HUES48 (cell line): ENCODE measurements at regions not wholly inside any gene's neighbourhood (a gene's known extent, or its start where the extent isn't known, plus 50 kb on each side); places are given as distances from the start of the nearest gene placed in this dataset.
"Not testable (repeated sequence)": the region's sequence is repeated elsewhere in the genome, so short reads cannot be mapped to it uniquely, and the experiment has no call there.

Experiments used
- H3K27ac ChIP-seq: one replicate; pipeline ENCODE4 v1.7.0; 2013; ENCODE audit warnings: low read depth, low read length, inconsistent platforms
- H3K27me3 ChIP-seq: 2 replicates; pipeline ENCODE4 v1.6.1; 2013; ENCODE audit warnings: mild to moderate bottlenecking, low read length; ENCODE audit not compliant: control insufficient read depth, insufficient read depth
- H3K36me3 ChIP-seq: 2 replicates; pipeline ENCODE4 v1.6.1; 2013; ENCODE audit warnings: low read length; ENCODE audit not compliant: control insufficient read depth, insufficient read depth
- H3K4me1 ChIP-seq: 2 replicates; pipeline ENCODE4 v1.6.1; 2013; ENCODE audit warnings: mild to moderate bottlenecking, low read length; ENCODE audit not compliant: control insufficient read depth, insufficient read depth
- H3K4me3 ChIP-seq: 2 replicates; pipeline ENCODE4 v1.5.1; 2013; ENCODE audit warnings: mild to moderate bottlenecking, low read depth, low read length
- H3K9ac ChIP-seq: 2 replicates; pipeline ENCODE4 v1.6.1; 2013; ENCODE audit warnings: mild to moderate bottlenecking, low read depth, low read length, moderate library complexity
- H3K9me3 ChIP-seq: 2 replicates; pipeline ENCODE4 v1.6.1; 2013; ENCODE audit warnings: low read length; ENCODE audit not compliant: control insufficient read depth, insufficient read depth

DNA sequence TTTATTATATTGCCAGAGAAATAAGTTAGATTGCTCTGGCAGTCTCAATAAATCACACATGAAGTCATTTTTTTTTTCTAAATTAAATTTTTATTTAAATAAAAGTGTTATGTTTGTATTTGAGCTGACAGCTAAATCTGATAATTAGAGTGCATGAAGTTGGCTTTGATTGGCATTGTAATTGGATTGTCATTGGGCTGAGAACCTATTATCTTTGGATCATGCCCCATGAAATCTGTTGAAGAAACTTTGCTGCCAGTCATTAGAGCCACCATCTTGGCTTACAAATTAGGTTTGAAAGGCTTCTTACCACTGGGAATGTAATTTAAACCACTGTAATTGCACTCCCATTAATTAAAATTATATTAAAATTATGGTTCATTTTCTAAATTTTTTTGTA is 507.9 kb upstream of the FANCL start:
- H3K9ac ChIP-seq: no peak overlapping the region
- H3K4me3 ChIP-seq: no peak overlapping the region
- H3K4me1 ChIP-seq: peaks cover 4% of the 10 kb centered on the region; the same call in 1 of the 2 replicates
- no peaks in the 10 kb centered on the region for H3K27me3 ChIP-seq
- H3K9me3 ChIP-seq: peaks cover 4% of the 10 kb centered on the region; the same call in 1 of the 2 replicates
- no peak overlapping the region for H3K27ac ChIP-seq
- no peaks in the 10 kb centered on the region for H3K36me3 ChIP-seq

GRCh38 chr2:58745334-58745733 is 504.2 kb upstream of the FANCL start:
- not testable (repeated sequence) for H3K27ac ChIP-seq, H3K27me3 ChIP-seq, H3K4me3 ChIP-seq, H3K4me1 ChIP-seq, H3K9ac ChIP-seq, H3K36me3 ChIP-seq, H3K9me3 ChIP-seq

DNA sequence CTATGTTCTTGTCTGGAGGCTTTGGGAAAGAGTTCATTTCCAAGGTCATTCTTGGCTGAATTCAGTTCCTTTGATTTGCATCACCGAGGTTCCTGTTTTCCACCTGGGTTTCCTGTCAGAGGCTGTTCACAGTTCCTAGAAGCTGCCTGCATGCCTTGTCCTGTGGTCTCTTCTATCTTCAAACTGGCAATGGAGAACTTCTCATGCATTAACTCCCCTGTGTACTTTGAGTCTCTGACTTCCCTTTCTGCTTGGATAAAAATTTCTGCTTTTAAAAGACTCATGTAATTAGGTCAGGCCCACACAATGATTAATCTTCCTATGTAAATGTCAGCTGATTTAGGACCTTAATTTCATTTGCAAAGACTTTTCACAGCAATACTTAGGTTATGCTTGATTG is 499.3 kb upstream of the FANCL start:
- H3K9me3 ChIP-seq: no peaks in the 10 kb centered on the region
- H3K27me3 ChIP-seq: no peaks in the 10 kb centered on the region
- H3K4me3 ChIP-seq: no peak overlapping the region
- H3K27ac ChIP-seq: no peak overlapping the region
- H3K4me1 ChIP-seq: no peaks in the 10 kb centered on the region
- H3K36me3 ChIP-seq: no peaks in the 10 kb centered on the region
- H3K9ac ChIP-seq: no peak overlapping the region

- no peak overlapping the region for H3K27ac ChIP-seq
- H3K9me3 ChIP-seq: no peaks in the 10 kb centered on the region
- H3K4me1 ChIP-seq: no peaks in the 10 kb centered on the region
- no peak overlapping the region for H3K4me3 ChIP-seq
- H3K36me3 ChIP-seq: no peaks in the 10 kb centered on the region
- H3K27me3 ChIP-seq: no peaks in the 10 kb centered on the region
- no peak overlapping the region for H3K9ac ChIP-seq
These were observed 497.9 kb upstream of the FANCL start for GRCh38 chr2:58739033-58739432.

GRCh38 chr2:58734365-58734764 is 493.2 kb upstream of the FANCL start:
- Histone ChIP-seq H3K4me3 (no peak overlapping the region), H3K27ac (no peak overlapping the region), H3K9ac (no peak overlapping the region), H3K4me1 (peaks cover 14% of the 10 kb centered on the region), H3K27me3 (no peaks in the 10 kb centered on the region), H3K9me3 (no peaks in the 10 kb centered on the region), H3K36me3 (no peaks in the 10 kb centered on the region)

DNA sequence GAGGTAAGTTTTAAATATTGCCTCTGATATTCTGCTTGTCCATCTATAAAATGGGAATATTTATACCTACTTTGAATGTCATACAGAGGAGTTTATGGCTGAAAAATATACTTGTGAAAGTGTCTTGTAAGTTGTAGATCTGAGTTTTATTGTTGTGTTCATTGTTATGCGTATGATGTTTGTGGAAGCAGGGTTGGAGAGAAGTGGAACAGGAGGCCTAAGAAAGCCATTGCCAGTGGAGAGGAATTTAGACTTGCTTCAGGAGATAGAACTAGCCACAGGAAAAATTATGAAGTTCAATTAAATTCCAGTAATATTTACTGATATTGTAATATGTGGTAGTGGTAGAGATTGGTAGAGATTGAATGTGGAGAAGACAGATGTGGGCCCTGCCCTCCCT is 491.9 kb upstream of the FANCL start:
- no peaks in the 10 kb centered on the region for H3K36me3 ChIP-seq
- H3K9me3 ChIP-seq: no peaks in the 10 kb centered on the region
- no peak overlapping the region for H3K4me3 ChIP-seq
- no peak overlapping the region for H3K27ac ChIP-seq
- no peak overlapping the region for H3K9ac ChIP-seq
- H3K27me3 ChIP-seq: no peaks in the 10 kb centered on the region
- H3K4me1 ChIP-seq: peaks cover 14% of the 10 kb centered on the region

DNA sequence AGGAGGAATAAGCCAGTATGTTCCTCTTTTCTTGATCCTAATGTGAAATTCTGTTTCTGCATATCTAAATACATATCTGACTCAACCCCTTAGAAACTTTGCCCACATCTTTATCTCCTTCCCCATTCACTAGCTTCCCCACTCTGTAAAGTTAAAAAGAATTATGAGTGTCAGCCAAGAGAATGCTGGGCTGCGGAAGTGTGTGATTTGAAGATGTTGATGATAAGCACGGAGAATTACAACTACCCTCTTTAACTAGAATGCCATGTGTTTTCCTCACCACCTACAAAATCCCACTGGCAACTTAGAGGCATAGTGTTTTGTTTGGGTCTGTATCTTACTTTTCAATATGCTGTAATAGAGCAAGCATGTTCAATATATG is 490.4 kb upstream of the FANCL start:
- no peak overlapping the region for H3K27ac ChIP-seq
- no peaks in the 10 kb centered on the region for H3K36me3 ChIP-seq
- H3K4me3 ChIP-seq: no peak overlapping the region
- H3K27me3 ChIP-seq: no peaks in the 10 kb centered on the region
- no peak overlapping the region for H3K9ac ChIP-seq
- peaks cover 14% of the 10 kb centered on the region for H3K4me1 ChIP-seq
- H3K9me3 ChIP-seq: no peaks in the 10 kb centered on the region

DNA sequence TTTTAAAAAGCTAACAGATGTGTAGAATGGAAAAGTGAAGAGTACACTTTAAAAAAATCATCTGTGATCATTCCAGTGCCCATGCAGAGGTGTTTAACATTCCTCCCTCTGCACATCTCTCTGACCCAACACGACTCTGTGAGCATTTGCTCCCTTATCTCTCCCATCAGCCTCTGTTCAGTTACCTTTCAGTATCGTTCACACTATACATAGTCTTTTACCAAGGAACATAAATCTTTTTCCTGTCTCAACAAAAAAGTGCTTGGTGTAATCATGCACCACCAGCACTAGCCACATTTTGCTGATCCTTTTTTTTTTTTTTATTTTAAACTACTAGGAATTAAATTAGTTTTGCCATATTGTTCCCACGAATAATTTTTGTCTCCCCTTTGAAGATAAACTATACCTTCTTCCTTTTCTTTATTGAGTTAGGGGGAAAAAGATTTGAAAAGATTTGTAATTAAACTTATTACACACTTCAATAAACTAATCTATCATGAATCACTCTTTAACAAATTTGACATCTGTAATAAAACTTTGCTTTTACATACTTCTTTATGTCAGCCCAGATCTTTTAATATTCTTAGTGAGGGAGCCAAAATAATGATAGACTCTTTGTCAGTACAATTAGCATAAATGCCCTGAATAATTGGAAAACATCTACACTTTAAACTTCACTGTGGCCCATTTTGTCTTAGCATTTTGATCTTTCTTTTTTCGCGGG is 489.8 kb upstream of the FANCL start:
- no peaks in the 10 kb centered on the region for H3K36me3 ChIP-seq
- no peak overlapping the region for H3K27ac ChIP-seq
- no peak overlapping the region for H3K9ac ChIP-seq
- no peaks in the 10 kb centered on the region for H3K9me3 ChIP-seq
- peaks cover 14% of the 10 kb centered on the region for H3K4me1 ChIP-seq
- no peaks in the 10 kb centered on the region for H3K27me3 ChIP-seq
- no peak overlapping the region for H3K4me3 ChIP-seq

DNA sequence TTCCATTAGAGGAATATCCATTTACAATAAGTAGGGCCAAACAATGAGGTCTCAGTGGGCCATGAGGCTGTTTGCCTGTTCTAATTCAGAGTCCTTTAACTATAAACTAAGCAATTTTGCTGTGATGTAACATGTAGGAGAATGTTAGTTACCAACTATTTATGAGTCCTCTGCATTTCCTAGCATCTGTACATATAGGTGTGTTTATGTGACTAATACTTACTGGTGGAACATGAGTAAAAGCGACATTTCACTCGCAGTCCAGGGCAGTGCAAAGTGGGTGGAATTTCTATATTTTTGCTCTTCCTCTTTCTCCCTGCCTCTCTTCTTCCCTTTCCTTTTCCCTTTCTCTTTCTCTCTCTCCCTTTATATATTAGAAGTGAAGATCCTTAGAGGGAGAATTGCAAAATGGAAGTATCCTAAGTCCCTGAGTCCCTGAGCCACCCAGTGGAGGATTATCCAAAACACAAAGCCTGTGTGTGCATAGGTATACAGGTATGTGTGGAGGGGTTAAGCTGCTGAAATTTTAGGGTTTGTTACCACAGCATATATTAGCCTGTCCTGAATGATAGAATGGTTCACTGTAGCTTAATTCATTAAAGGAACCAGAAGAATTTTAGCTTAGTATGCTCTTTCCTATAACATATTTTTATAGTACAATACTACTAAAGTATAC is 487.0 kb upstream of the FANCL start:
- no peaks in the 10 kb centered on the region for H3K9me3 ChIP-seq
- peaks cover 14% of the 10 kb centered on the region for H3K4me1 ChIP-seq
- no peaks in the 10 kb centered on the region for H3K36me3 ChIP-seq
- no peaks in the 10 kb centered on the region for H3K27me3 ChIP-seq
- H3K9ac ChIP-seq: no peak overlapping the region
- no peak overlapping the region for H3K4me3 ChIP-seq
- H3K27ac ChIP-seq: no peak overlapping the region

DNA sequence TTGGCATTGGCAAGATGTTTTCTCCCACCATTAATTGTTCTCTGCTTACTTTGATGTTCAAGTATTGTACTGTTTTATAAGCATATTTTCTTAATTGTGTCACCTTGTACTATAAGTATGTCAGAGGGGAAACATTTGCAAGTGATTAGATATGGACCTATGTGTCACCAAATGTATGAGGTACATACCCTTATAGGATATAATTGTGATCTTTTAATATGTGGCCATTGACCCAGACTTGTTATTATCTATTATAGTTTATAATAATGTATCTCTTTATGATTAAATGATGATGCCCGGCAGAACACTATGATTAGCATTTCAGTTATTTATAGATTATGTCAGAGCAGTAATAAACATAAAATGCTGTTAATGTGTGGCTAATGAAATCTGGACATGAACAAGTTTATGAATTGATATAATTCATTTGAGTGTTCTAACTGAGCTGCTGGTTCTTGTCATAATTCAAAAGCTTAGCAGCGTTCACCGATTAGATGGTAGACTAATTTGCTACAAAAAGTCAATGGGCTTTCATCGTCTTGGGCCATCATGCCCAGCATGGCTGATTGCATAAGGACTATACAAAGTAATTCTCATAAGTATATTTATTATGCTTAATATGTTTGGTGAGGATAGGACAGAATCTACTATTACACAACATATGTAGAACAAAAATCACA is 480.9 kb upstream of the FANCL start:
- Histone ChIP-seq H3K9me3 (no peaks in the 10 kb centered on the region), H3K4me1 (peaks cover 24% of the 10 kb centered on the region), H3K4me3 (no peak overlapping the region), H3K27ac (no peak overlapping the region), H3K36me3 (no peaks in the 10 kb centered on the region), H3K9ac (no peak overlapping the region), H3K27me3 (no peaks in the 10 kb centered on the region)
